H9 (cell line): ENCODE measurements at regions not wholly inside any gene's neighbourhood (a gene's known extent, or its start where the extent isn't known, plus 50 kb on each side); places are given as distances from the start of the nearest gene placed in this dataset.

Experiments used
- DNase-seq: peaks from one replicate; pipeline ENCODE4 v3.0.0-alpha.2; 2017
- H2AFZ ChIP-seq: one replicate; pipeline ENCODE4 v1.6.1; 2013; ENCODE audit warnings: mild to moderate bottlenecking, low read length, control low read depth, moderate library complexity
- H2AK5ac ChIP-seq: 2 replicates; pipeline ENCODE4 v1.6.1; 2013; ENCODE audit warnings: low read length, control low read depth, mixed read lengths; ENCODE audit not compliant: insufficient read length
- H2BK120ac ChIP-seq: one replicate; pipeline ENCODE4 v1.6.1; 2013; ENCODE audit warnings: low read depth, mild to moderate bottlenecking, low read length, control low read depth, inconsistent platforms; ENCODE audit not compliant: poor library complexity, severe bottlenecking
- H2BK12ac ChIP-seq: 2 replicates; pipeline ENCODE4 v1.6.1; 2013; ENCODE audit warnings: low read length, control low read depth, mixed read lengths, low read depth; ENCODE audit not compliant: insufficient read length
- H2BK15ac ChIP-seq: 2 replicates; pipeline ENCODE4 v1.6.1; 2013; ENCODE audit warnings: low read depth, low read length, control low read depth
- H2BK20ac ChIP-seq: one replicate; pipeline ENCODE4 v1.6.1; 2013; ENCODE audit warnings: low read depth, mild to moderate bottlenecking, low read length, control low read depth, inconsistent platforms; ENCODE audit not compliant: poor library complexity, severe bottlenecking
- H2BK5ac ChIP-seq: 2 replicates; pipeline ENCODE4 v1.6.1; 2013; ENCODE audit warnings: low read length, control low read depth, mixed read lengths; ENCODE audit not compliant: insufficient read length
- H3K14ac ChIP-seq: 2 replicates; pipeline ENCODE4 v1.6.1; 2013; ENCODE audit warnings: low read length, control low read depth; ENCODE audit not compliant: insufficient read depth
- H3K18ac ChIP-seq: 2 replicates; pipeline ENCODE4 v1.6.1; 2013; ENCODE audit warnings: low read depth, mild to moderate bottlenecking, mixed read lengths, low read length, control low read depth; ENCODE audit not compliant: insufficient read length
- H3K23ac ChIP-seq: 2 replicates; pipeline ENCODE4 v1.6.1; 2013; ENCODE audit warnings: low read length, control low read depth, mixed read lengths, low read depth; ENCODE audit not compliant: insufficient read length
- H3K23me2 ChIP-seq: 2 replicates; pipeline ENCODE4 v1.6.1; 2013; ENCODE audit warnings: low read depth, mild to moderate bottlenecking, mixed read lengths, low read length, control low read depth; ENCODE audit not compliant: insufficient read length, poor library complexity, severe bottlenecking
- H3K27ac ChIP-seq: 2 replicates; pipeline ENCODE4 v1.5.1; 2013; ENCODE audit warnings: low read length, control low read depth, mixed read lengths, low read depth; ENCODE audit not compliant: insufficient read length
- H3K27me3 ChIP-seq: 2 replicates; pipeline ENCODE4 v1.6.1; 2013; ENCODE audit warnings: low read length, control low read depth, inconsistent platforms; ENCODE audit not compliant: insufficient read depth
- H3K4ac ChIP-seq: 2 replicates; pipeline ENCODE4 v1.6.1; 2013; ENCODE audit warnings: low read depth, mild to moderate bottlenecking, control low read depth, inconsistent platforms, low read length, moderate library complexity
- H3K4me1 ChIP-seq: 2 replicates; pipeline ENCODE4 v1.6.1; 2013; ENCODE audit warnings: low read length, control low read depth, inconsistent platforms; ENCODE audit not compliant: insufficient read depth
- H3K4me2 ChIP-seq: 2 replicates; pipeline ENCODE4 v1.6.1; 2013; ENCODE audit warnings: low read length, control low read depth, mixed read lengths; ENCODE audit not compliant: insufficient read length, insufficient read depth
- H3K56ac ChIP-seq: 2 replicates; pipeline ENCODE4 v1.6.1; 2013; ENCODE audit warnings: low read depth, mild to moderate bottlenecking, mixed read lengths, low read length, control low read depth; ENCODE audit not compliant: insufficient read length
- H3K79me1 ChIP-seq: 2 replicates; pipeline ENCODE4 v1.6.1; 2013; ENCODE audit warnings: low read depth, mild to moderate bottlenecking, moderate library complexity, low read length, control low read depth, inconsistent platforms; ENCODE audit not compliant: insufficient read depth, poor library complexity, severe bottlenecking
- H3K79me2 ChIP-seq: 2 replicates; pipeline ENCODE4 v1.6.1; 2013; ENCODE audit warnings: low read length, control low read depth, inconsistent platforms; ENCODE audit not compliant: insufficient read depth
- H3K9ac ChIP-seq: 2 replicates; pipeline ENCODE4 v1.6.1; 2013; ENCODE audit warnings: low read length, control low read depth, mixed read lengths; ENCODE audit not compliant: insufficient read length; ENCODE audit errors: extremely low read depth
- H3K9me3 ChIP-seq: one replicate; pipeline ENCODE4 v1.6.1; 2013; ENCODE audit warnings: low read depth, low read length, inconsistent platforms; ENCODE audit not compliant: control insufficient read depth
- H3T11ph ChIP-seq: one replicate; pipeline ENCODE4 v1.6.1; 2013; ENCODE audit warnings: mild to moderate bottlenecking, low read length, control low read depth, inconsistent platforms
- H4K20me1 ChIP-seq: one replicate; pipeline ENCODE4 v1.6.1; 2013; ENCODE audit not compliant: control insufficient read depth, insufficient read length, insufficient read depth
- H4K5ac ChIP-seq: 2 replicates; pipeline ENCODE4 v1.6.1; 2013; ENCODE audit warnings: low read depth, mild to moderate bottlenecking, mixed read lengths, low read length, control low read depth; ENCODE audit not compliant: insufficient read length
- H4K8ac ChIP-seq: replicated peaks from 2 replicates; pipeline ENCODE4 v1.6.1; 2013; ENCODE audit warnings: low read length, control low read depth, mixed read lengths, low read depth; ENCODE audit not compliant: insufficient read length
- H4K91ac ChIP-seq: 2 replicates; pipeline ENCODE4 v1.6.1; 2013; ENCODE audit warnings: low read depth, mild to moderate bottlenecking, moderate library complexity, mixed read lengths, low read length, control low read depth; ENCODE audit not compliant: insufficient read length
- H3K27ac Mint-ChIP-seq, 3 experiments: 2 replicates in 2 of 3; 3 replicates in 1 of 3; pipeline ENCODE4 v1.8.0; 2020 to 2021; ENCODE audit warnings: mixed read lengths in 3 of 3, mild to moderate bottlenecking in 1 of 3, moderate library complexity in 1 of 3
- H3K27me3 Mint-ChIP-seq: 2 replicates; pipeline ENCODE4 v1.8.0; 2021; ENCODE audit warnings: low read depth, mild to moderate bottlenecking, moderate library complexity, mixed read lengths
- H3K36me3 Mint-ChIP-seq, 3 experiments: 2 replicates in 2 of 3; 3 replicates in 1 of 3; pipeline ENCODE4 v1.8.0; 2020 to 2021; ENCODE audit warnings: low read depth in 3 of 3, mixed read lengths in 3 of 3; ENCODE audit not compliant: insufficient read depth in 1 of 3
- H3K4me1 Mint-ChIP-seq, 2 experiments: 2 replicates each; pipeline ENCODE4 v1.8.0; 2020; ENCODE audit warnings: mixed read lengths in 2 of 2
- H3K4me3 Mint-ChIP-seq, 2 experiments: 2 replicates in 1 of 2; 3 replicates in 1 of 2; pipeline ENCODE4 v1.8.0; 2020 to 2021; ENCODE audit warnings: mild to moderate bottlenecking in 2 of 2, mixed read lengths in 2 of 2, moderate library complexity in 1 of 2
- H3K9me3 Mint-ChIP-seq, 2 experiments: 2 replicates in 1 of 2; 3 replicates in 1 of 2; pipeline ENCODE4 v1.8.0; 2020; ENCODE audit warnings: mild to moderate bottlenecking in 2 of 2, mixed read lengths in 2 of 2, moderate library complexity in 1 of 2
- WGBS: extraction: QIAGEN DNeasy Blood & Tissue Kit; methylation state at CpG from one replicate; pipeline ENCODE4 v1.1.7; 2013; ENCODE audit warnings: missing lambda C conversion rate, low lambda C conversion rate, mixed read lengths; ENCODE audit not compliant: insufficient read length; ENCODE audit errors: extremely low coverage; 5-methylcytosine and 5-hydroxymethylcytosine counted together
- TF ChIP-seq, protein P1 (sequence below): fragments of 200-600 bp; sonication (generic); conservative IDR thresholded peaks from 3 replicates; pipeline ENCODE4 v1.8.0; 2021; ENCODE audit warnings: antibody characterized with exemption, mild to moderate bottlenecking

DNA sequence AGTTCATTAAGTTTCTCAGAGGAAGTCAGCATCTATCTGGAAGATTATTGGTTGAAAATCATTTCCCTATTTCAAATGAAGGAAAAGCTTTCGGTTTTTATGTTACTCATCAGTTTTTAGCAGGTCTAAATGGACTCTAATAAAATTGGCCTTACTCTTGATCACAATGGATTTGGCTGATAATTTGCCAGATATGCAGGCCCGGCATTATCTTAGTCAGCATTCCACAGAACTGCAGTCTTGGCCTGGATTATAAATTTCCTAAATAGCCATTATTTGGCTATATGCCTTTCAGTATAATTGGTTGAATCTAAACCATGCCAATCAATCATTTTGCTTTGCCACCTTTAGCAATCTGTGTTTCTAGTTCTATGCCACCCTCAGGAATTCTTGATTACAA lies 91.7 kb upstream of the KCNQ5 start:
- no peak overlapping the region for H2AFZ ChIP-seq
- no CpG with 5 or more reads among the region's 2 CpGs for WGBS
- no peak overlapping the region for H3K4me3 Mint-ChIP-seq

More for the DNA sequence above, 91.7 kb upstream of the KCNQ5 start:
- H4K91ac ChIP-seq: no peak overlapping the region
- H3K4me1 Mint-ChIP-seq: peaks cover 6 to 9% of the 10 kb centered on the region in 2 experiments
- no peaks in the 10 kb centered on the region for H3K36me3 Mint-ChIP-seq
- no peak overlapping the region for H4K5ac ChIP-seq
- H2BK120ac ChIP-seq: no peak overlapping the region
- H3K9me3 Mint-ChIP-seq: no peaks in the 10 kb centered on the region
- H3K27ac Mint-ChIP-seq: no peak overlapping the region
- H4K20me1 ChIP-seq: no peaks in the 10 kb centered on the region
- H2BK12ac ChIP-seq: no peak overlapping the region
- H2AK5ac ChIP-seq: no peak overlapping the region
- no peak overlapping the region for H2BK15ac ChIP-seq
- no peak overlapping the region for H3K27ac ChIP-seq
- H3K9ac ChIP-seq: no peak overlapping the region
- no peaks in the 10 kb centered on the region for H3K23me2 ChIP-seq
- no peak overlapping the region for H3K23ac ChIP-seq
- TF ChIP-seq, protein P1, sequence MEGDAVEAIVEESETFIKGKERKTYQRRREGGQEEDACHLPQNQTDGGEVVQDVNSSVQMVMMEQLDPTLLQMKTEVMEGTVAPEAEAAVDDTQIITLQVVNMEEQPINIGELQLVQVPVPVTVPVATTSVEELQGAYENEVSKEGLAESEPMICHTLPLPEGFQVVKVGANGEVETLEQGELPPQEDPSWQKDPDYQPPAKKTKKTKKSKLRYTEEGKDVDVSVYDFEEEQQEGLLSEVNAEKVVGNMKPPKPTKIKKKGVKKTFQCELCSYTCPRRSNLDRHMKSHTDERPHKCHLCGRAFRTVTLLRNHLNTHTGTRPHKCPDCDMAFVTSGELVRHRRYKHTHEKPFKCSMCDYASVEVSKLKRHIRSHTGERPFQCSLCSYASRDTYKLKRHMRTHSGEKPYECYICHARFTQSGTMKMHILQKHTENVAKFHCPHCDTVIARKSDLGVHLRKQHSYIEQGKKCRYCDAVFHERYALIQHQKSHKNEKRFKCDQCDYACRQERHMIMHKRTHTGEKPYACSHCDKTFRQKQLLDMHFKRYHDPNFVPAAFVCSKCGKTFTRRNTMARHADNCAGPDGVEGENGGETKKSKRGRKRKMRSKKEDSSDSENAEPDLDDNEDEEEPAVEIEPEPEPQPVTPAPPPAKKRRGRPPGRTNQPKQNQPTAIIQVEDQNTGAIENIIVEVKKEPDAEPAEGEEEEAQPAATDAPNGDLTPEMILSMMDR: no peak
- DNase-seq: no peak
- no peak overlapping the region for H2BK20ac ChIP-seq
- H3K79me2 ChIP-seq: no peaks in the 10 kb centered on the region
- H3K4me1 ChIP-seq: no peaks in the 10 kb centered on the region; the same call in 1 of the 2 replicates
- no peak overlapping the region for H3K18ac ChIP-seq
- H3T11ph ChIP-seq: no peak overlapping the region
- no peak overlapping the region for H3K56ac ChIP-seq
- no peak overlapping the region for H3K4me2 ChIP-seq
- no peaks in the 10 kb centered on the region for H3K9me3 ChIP-seq
- no peak overlapping the region for H4K8ac ChIP-seq
- H3K79me1 ChIP-seq: no peaks in the 10 kb centered on the region
- no peak overlapping the region for H3K14ac ChIP-seq
- no peaks in the 10 kb centered on the region for H3K27me3 Mint-ChIP-seq
- no peak overlapping the region for H2BK5ac ChIP-seq
- no peaks in the 10 kb centered on the region for H3K27me3 ChIP-seq
- no peak overlapping the region for H3K4ac ChIP-seq
